Psoas muscle (tissue), 7 donors: ENCODE measurements at regions not wholly inside any gene's neighbourhood (a gene's known extent, or its start where the extent isn't known, plus 50 kb on each side); places are given as distances from the start of the nearest gene placed in this dataset.

ENCODE experiments used
- ATAC-seq, 4 donors: fragments of 200-7000 bp; cut with Tn5 transposase; one replicate each; pipeline ENCODE4 v1.9.1; 2020; ENCODE audit warnings: moderate library complexity in 3 of 4, mild to moderate bottlenecking in 2 of 4
- DNase-seq, 2 donors: peaks; one replicate each; pipeline ENCODE4 v3.0.0-alpha.2; 2020
- H3K27ac ChIP-seq: fragments of 200-600 bp; one replicate; pipeline ENCODE4 v1.8.0; 2022
- H3K27me3 ChIP-seq, 3 donors: fragments of 200-600 bp in 1 of 3; one replicate each; pipeline versions ENCODE4 v1.6.1 to v1.8.0; 2013 to 2022; ENCODE audit warnings: low read length in 2 of 3, mild to moderate bottlenecking in 2 of 3, moderate library complexity in 1 of 3; ENCODE audit not compliant: insufficient read depth in 3 of 3
- H3K36me3 ChIP-seq, 2 donors: fragments of 200-600 bp in 1 of 2; one replicate each; pipeline versions ENCODE4 v1.6.1 to v1.8.0; 2013 to 2022; ENCODE audit warnings: low read depth in 1 of 2, mild to moderate bottlenecking in 1 of 2, moderate library complexity in 1 of 2; ENCODE audit not compliant: insufficient read depth in 1 of 2
- H3K4me1 ChIP-seq: fragments of 200-600 bp; one replicate; pipeline ENCODE4 v1.8.0; 2022
- H3K4me3 ChIP-seq: fragments of 200-600 bp; one replicate; pipeline ENCODE4 v1.8.0; 2022; ENCODE audit warnings: mild to moderate bottlenecking
- H3K9me3 ChIP-seq: fragments of 200-600 bp; one replicate; pipeline ENCODE4 v1.8.0; 2022
- WGBS, 3 donors: extraction: QIAGEN DNeasy Blood & Tissue Kit; methylation state at CpG; one replicate each; pipeline versions ENCODE4 v1.1.6 to v1.1.7; 2013; 5-methylcytosine and 5-hydroxymethylcytosine counted together
- intact Hi-C, 2 donors: fragments of 100-400 bp; cut with DNase I; formaldehyde crosslinking; loops; one replicate each; pipeline versions ENCODE4 v1.11.0 to v1.14.2; 2022
- TF ChIP-seq, protein P1 (sequence below): fragments of 200-600 bp; IDR thresholded peaks from one replicate; pipeline ENCODE4 v1.8.0; 2022; ENCODE audit warnings: antibody characterized with exemption
- donor health status: healthy with polysubstance abuse.
- donor health status: DM: no; HTN: no; CAD: no; lungs with moderate emphysema.
- donor health status: Bipolar disorder and iron deficiency.
- donor health status: healthy.
- donor health status: DM: yes; HTN: yes; CAD: no.
- donor health status: DM: no; HTN: no; CAD: no.
- donor health status: DM: yes; HTN: yes; CAD: no.

DNA sequence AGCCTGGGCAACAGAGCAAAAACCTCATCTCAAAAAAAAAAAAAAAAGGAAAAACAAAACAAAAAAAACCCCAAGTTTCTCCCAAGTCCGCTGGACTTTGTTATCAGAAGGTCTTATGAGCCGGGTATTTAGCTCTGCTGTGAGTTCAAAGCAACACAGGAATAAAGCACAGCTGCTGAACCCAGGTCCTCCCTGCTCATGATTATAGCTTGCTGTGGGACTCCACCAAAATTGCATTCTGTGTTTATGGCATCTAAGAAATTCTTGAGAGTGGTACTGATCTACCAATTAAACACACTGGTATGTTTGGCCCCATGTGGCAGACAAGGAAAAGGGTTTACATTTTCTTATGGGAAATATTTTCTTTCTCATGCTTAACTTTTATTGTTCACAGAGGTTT is 93.6 kb upstream of the NEDD9 start:
- Histone ChIP-seq H3K4me3 (no peak overlapping the region), H3K27ac (no peak overlapping the region), H3K27me3 (no peaks in the 10 kb centered on the region), H3K36me3 (no peaks in the 10 kb centered on the region), H3K4me1 (no peaks in the 10 kb centered on the region), H3K9me3 (no peaks in the 10 kb centered on the region)
- TF ChIP-seq, protein P1, sequence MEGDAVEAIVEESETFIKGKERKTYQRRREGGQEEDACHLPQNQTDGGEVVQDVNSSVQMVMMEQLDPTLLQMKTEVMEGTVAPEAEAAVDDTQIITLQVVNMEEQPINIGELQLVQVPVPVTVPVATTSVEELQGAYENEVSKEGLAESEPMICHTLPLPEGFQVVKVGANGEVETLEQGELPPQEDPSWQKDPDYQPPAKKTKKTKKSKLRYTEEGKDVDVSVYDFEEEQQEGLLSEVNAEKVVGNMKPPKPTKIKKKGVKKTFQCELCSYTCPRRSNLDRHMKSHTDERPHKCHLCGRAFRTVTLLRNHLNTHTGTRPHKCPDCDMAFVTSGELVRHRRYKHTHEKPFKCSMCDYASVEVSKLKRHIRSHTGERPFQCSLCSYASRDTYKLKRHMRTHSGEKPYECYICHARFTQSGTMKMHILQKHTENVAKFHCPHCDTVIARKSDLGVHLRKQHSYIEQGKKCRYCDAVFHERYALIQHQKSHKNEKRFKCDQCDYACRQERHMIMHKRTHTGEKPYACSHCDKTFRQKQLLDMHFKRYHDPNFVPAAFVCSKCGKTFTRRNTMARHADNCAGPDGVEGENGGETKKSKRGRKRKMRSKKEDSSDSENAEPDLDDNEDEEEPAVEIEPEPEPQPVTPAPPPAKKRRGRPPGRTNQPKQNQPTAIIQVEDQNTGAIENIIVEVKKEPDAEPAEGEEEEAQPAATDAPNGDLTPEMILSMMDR, result no peak
- DNase-seq, result no peak
- WGBS, 3 donors, result 85 to 93% (median 89%) methylated on average over 2 of the region's 2 CpGs
- ATAC-seq, result no peak
- intact Hi-C loops, result no loop called here

DNA sequence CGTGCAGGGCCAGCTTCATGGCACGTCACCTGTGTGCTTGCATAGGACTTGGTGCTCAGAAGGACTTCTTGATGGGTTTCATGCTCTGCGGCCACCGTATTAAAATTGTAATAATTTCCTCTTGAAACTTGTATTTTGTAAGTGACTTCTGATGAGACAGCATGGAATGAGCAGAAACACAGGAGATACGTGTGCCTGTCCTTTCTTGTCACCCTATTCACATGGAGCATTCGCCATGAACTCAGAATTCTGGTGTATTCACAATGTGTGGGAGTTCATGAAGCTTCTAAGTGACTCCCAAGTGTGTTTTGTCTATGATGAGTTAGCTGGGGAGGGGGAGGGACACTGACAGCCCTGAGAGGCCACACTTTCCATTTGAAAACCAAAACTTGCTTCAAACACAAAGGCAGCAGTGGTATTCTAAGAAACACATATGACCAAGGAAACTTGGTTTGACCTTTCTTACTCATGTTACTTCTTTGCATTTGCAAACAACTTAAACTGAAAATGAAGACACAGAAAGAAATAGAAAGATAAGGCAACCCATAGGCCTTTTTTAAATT is 92.1 kb upstream of the NEDD9 start:
- intact Hi-C loops, result no loop called here
- H3K27ac ChIP-seq, result no peak overlapping the region
- TF ChIP-seq, protein P1, result no peak

DNA sequence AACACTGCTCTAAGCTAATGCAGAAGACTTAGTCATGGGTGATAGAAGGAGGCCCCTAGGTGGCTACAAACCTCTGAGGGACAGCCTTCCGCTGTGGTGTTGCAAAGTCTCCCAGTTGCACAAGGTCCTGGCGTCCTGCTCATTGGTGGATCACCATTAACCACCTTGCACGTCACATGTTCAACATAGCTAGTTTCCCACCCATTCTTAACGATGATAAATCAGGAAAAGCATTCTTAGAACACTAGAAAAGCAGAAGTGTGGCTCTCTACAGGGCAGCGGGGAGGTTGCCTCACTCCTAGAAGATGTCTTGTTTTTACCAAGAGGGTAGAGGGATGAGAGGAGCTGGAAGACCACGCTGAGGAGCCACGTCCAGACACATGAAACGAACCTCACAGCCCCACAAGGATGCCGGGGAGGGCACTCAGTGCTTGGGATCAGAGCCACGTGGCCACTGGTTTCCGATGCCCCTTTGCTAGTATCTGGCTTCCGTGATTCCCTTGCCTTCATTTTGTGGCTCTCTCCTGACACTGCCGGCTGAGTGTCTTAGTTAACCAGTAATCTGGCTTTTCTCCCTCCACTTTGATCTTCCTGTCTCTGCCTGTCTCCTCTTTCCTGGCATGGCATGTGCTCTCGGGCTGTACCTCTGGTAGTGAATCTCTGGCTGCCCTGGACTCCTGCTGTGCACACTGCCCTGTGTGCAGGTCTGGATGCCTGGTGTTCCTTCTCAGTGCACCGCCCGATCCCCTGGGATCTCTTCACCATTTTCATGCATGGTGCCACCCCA is 91.4 kb upstream of the NEDD9 start:
- TF ChIP-seq, protein P1, result no peak
- intact Hi-C loops, result no loop called here
- ATAC-seq, result no peak
- no peak for DNase-seq
- no peak overlapping the region for H3K4me3 ChIP-seq
- H3K36me3 ChIP-seq, result no peaks in the 10 kb centered on the region
- no peaks in the 10 kb centered on the region for H3K27me3 ChIP-seq
- H3K9me3 ChIP-seq, result no peaks in the 10 kb centered on the region
- WGBS, 3 donors, result 88 to 93% (median 88%) methylated on average over 16 of the region's 16 CpGs
- no peaks in the 10 kb centered on the region for H3K4me1 ChIP-seq
- no peak overlapping the region for H3K27ac ChIP-seq

More for the DNA sequence above, 92.1 kb upstream of the NEDD9 start:
- no peaks in the 10 kb centered on the region for H3K9me3 ChIP-seq
- DNase-seq (no peak), ATAC-seq (no peak)
- H3K27me3 ChIP-seq, result no peaks in the 10 kb centered on the region
- no peaks in the 10 kb centered on the region for H3K36me3 ChIP-seq
- no peak overlapping the region for H3K4me3 ChIP-seq
- 90 to 91% (median 90%) methylated on average over 6 of the region's 6 CpGs for WGBS, 3 donors
- no peaks in the 10 kb centered on the region for H3K4me1 ChIP-seq

DNA sequence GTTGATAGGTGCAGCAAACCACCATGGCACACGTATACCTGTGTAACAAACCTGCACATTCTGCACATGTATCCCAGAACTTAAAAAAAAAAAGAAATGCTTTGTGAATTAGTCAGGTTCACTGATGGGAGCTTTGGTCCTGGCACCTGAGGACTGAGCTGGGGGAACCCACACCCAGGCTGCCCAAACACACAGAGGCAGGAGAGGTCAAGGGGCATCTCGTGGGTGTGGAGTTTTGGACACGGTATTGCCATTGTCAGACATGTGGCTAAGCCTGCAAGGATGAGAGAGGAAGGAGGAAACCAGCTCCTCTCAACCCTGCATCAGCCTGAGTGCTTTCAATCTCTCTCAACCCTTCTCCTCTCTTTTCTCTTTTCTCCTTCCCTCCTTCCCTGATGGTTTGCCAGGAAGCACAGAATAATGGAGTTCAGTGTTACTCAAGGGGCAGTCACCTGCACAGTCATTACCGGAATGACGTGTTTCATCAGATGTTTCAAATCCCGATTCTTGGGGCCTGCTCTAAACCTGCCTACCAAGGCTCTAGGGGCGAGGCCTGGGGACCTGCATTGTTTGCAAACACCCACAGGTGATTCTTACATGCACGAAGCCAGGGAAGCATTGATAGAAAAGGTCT is 89.9 kb upstream of the NEDD9 start:
- TF ChIP-seq, protein P1, result no peak
- DNase-seq, result no peak
- no peaks in the 10 kb centered on the region for H3K9me3 ChIP-seq
- no peaks in the 10 kb centered on the region for H3K27me3 ChIP-seq
- no peaks in the 10 kb centered on the region for H3K36me3 ChIP-seq
- intact Hi-C loops, result no loop called here
- 78 to 84% (median 82%) methylated on average over 7 to 8 of the region's 8 CpGs for WGBS, 3 donors
- no peak overlapping the region for H3K4me3 ChIP-seq
- no peaks in the 10 kb centered on the region for H3K4me1 ChIP-seq
- H3K27ac ChIP-seq, result no peak overlapping the region
- ATAC-seq, result no peak
